Renal pelvis (tissue), 1 donor: ENCODE measurements at regions not wholly inside any gene's neighbourhood (a gene's known extent, or its start where the extent isn't known, plus 50 kb on each side); places are given as distances from the start of the nearest gene placed in this dataset.

Experiments used
- DNase-seq: peaks from one replicate; pipeline ENCODE4 v3.0.0-alpha.2; 2013

DNA sequence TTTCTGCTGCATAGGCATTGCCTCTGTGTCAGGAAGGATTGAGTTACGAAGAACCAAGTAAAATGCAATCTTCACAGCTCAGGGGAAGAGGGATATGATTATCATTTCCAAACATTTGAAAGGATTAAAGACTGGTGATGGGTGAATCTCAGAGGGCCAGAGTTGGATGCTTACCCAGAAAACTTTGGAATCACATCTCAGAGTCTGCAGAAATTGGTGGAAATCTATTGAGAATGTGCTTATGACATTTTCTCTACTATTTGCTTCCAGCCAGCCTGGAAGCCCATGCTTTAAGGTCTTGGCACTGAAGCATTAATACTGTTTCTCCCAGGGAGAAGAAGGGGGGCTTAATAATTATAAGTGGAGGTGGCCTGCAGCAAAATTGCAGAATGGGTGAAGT, 1301.4 kb upstream of the PIK3C3 start:
- no peak for DNase-seq

DNA sequence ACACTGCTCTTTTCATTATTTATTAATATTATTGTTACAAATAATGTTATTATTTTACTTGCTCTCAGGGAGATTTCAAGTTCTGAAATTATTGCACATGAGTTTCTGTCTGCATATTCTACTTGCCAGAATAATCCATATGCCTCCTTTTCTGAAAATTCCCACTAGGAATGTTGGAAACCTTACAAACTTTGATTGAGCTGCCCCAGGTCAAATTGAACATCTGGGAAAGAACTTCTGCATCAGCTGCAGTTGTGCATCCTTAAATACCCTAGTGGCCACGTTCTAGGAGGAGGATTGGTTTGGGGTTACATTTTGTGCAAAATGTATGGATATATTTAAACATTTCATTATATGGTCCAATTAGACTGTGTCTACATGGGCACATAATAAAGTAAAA, 1302.7 kb upstream of the PIK3C3 start:
- no peak for DNase-seq

DNA sequence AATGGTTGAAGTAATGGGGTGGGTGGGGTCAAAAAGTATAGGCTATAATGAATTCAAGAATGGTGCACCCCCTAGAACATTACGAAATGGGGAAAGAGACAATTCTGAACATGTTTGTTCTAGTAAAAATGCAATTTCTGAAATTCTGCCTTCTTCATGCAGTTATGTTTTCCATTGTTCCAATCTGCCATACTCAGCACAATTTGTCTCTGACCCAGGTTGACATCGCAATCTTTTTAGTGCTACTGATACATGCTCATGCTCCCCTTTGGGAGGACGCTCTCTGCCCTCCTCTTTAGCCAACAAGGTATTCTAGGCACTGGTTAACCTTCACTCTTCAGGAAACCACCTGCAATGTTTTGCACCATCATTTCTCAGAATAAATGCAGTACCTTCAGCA, 1303.9 kb upstream of the PIK3C3 start:
- DNase-seq = no peak

DNA sequence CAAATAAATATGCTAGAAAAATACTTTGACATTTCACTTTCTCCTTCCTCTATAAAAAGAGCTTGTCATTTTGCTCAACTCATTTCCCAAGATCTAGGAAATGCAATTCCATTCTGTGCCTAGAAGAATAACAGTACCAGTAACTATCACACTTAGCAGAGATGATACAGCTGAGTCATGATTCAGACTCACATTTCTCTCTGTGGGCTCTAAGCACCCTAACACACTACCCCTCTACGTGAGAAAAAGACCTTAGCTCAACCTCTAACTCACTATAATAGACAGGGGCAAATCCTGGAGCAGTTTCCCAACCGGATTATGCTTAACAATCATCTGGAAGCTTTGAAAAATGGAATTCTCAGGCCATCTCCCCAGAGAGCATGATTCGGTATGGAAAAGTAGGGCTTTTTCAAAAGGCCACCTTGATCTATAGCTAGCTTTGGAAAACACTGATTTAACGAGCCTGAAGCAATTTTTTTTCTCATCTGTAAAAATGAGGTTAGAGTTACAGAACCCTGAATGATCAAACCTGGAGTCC, 1312.3 kb upstream of the PIK3C3 start:
- no peak for DNase-seq

DNA sequence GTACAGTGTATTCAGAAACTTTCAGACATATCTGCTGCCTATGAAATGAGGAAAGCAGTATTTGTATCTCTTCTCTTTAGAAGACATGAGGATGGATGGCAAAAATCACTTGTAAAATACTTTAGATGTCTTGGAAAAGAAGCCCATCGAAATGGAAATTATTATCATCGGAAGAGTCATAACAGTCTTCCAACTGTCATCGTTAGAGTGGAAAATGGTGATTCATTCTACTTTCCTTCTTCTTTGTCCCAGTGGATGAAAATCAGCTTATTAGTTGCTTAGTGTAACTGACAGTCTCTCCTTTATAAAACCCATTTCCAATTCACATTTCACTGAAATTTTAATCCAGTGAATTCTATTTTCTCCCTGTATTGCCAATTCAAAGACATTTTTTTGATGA, 1323.7 kb upstream of the PIK3C3 start:
- DNase-seq = no peak

DNA sequence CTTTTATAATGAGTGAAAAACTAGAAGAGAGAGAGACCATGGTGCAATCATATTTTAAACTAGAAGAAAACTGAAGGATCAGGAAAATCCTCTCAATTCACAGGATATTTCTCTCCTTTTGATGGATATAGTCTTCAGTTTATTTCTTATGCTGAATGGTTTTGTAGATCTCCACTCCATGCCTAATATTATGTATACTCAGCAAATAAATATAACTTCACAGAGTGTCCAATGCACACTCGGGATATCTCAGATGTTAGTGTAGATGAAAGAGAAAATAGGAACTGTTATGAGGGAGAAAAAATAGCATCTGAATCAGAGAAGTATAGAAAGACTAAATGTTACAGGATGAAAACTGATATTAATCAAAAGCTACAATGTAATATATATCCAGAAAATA, 1324.5 kb upstream of the PIK3C3 start:
- no peak for DNase-seq

DNA sequence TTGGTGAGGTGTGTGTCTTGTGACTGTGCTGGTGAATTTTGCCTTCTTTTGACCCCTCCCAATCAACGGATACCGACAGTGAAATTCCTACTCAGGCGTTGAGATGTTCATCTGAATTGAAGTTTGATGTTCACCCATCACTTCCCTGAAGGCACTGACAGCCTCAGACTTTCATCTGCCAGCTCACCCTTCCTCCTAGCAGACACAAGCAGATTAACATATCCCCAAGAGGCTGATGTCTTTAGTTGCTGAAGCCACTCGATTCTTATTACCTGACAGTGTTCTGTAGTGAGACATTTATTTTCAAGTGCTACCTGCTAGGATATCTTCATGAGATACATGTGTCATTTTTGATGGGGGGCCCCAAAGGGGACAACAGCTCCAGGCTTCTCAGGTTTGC, 1330.1 kb upstream of the PIK3C3 start:
- DNase-seq = no peak

DNA sequence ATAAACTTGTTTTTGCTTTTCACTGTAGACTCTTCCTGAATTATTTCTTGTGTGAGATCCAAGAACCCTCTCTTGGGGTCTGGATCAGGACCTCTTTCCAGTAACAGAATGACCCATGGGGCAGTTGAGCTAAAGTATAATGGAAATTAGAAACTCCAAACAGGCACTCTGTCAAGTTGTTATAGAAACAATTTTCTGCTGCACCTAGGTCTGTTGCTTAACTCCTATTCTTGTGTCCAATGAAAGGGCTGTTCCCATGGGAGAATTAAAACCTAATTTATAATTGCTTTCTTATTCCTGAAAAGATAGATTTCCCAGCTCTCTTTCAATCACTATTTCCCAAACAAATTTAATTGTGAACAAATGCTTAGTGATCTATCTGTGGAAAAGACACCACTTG, 1341.3 kb upstream of the PIK3C3 start:
- no peak for DNase-seq

DNA sequence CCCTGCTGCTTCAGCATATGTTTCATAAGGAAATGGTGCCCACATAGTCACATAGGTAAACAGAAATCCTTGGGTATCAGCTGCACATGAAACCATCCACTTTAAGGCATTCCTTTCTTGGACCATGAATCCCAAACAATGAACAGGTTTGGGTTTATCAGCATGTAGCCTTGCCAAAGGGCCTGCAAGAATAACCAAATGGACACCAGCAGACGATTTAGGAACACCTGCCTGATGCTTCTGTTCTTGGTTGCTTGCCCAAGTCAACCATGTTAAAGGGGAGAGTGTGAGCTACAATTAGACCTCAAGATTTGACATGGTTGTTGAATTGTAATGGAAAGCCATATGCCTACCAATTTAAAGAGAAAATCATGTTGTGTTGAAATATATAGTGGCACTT, 1342.7 kb upstream of the PIK3C3 start:
- no peak for DNase-seq

DNA sequence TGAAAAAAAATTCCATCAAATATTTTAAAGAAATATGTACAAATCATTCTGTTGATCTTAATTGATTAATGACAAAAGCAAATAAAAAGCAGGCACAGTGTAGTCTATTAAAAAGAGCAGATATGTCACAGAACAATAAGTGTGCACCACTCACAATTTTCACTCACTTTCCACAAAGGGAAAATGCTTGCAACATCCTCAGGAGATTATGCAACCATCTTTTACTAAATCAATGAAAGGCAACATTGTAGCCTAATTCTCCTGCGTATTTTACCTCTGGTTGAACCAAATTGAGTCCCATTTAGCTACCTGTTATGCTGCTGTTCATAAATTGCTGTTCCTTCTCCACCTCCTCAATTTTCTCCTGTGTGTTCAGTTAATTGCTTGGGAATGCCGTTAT, 1346.8 kb upstream of the PIK3C3 start:
- DNase-seq = no peak

DNA sequence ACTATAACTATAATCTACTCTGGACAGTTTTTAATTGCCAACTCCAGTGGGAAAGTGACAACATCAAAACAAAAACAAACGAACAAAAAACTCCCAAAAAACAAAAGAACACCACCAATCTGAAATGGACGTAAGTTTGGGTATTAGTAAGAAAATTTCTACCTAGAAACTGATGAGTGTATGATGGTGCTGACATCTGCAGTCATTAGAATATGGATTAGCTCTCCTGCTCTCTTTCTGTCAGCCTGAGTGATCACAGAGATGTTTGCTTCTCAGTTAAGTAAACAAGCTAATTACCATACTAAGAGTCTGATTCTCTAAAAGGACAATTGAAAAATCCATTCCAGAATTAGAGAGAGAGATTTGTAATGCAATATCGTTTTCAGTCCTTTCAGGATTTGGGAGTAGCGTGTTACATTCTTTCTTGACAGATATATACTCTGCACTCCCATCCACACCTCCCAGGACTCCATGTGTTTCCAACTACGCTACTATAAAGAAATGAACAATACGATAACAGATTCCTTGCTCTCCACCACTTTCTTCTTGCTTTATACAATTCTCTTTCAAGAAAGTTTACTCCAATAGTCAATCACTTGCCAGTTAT, 1347.4 kb upstream of the PIK3C3 start:
- peak; percentile 17 for DNase-seq

DNA sequence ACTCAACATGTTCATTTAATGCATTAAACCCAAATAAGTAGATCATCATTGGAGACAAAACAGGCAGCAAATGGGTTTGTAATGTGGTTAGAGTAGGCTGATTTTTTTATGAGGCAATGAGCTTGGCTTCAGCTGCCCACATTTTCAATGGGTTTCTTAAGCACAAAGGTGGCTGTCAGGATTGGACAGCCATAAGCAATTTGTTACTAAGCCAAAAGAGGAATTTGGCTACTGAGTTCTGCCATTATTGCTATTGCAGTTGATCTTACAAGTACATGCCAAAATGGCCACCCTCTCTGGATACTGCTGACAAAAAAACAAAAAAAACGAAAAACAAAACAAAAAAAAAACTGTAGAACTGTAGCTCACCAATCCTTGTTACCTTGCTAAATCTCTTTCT, 1348.0 kb upstream of the PIK3C3 start:
- no peak for DNase-seq

DNA sequence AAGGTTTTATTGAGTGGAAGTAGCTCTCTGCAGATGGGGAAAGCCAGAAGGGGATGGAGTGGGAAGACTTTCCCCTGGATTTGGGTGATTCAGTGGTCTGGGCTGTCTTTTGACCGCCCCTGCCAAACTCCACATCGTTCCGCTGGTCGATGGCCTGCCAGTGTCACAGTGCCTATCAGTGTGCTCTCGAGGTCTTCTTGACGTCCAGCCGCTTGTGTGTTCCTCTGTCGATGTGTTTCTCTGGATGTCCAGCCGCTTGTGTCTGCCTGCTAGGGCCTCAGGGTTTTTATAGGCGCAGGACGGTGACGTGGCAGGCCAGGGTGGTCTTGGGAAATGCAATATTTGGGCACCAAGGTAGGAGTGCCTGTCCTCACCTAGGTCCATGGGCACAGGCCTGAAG, 1371.4 kb upstream of the PIK3C3 start:
- DNase-seq = no peak

DNA sequence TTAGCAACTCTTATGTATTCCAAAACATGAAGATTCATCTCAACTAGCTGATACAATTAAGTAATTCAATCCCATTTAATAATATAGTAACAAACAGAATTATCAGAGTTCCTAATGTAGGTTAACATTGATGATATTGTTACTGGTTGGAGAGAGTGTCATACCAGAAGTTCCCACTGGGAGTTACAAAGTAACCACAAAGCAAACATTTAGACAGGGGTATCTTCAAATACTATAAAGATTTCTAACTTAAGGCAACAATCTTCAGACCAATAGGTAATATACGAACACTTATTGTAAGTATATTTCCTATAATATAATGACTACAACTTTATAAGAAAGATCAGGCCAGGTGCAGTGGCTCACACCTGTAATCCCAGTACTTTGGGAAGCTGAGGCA, 1372.9 kb upstream of the PIK3C3 start:
- no peak for DNase-seq

DNA sequence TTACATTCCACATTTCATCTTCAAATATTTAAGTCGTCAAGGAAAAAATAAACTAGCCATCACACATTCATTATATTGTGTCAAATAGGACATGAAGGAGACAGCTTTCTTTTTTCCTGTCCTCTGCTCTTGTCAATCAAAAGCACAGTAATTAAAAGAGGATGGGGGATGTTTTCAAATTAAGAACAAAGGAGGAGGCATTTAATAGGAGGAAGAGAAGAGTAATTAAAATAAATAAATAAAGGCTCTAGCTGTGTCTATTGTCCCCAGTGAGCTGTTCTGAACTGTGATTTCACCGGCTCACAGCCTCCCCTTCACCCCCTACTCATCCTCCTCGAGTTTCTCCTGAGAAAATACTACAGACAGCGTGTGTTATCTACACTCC, 1377.1 kb upstream of the PIK3C3 start:
- no peak for DNase-seq

DNA sequence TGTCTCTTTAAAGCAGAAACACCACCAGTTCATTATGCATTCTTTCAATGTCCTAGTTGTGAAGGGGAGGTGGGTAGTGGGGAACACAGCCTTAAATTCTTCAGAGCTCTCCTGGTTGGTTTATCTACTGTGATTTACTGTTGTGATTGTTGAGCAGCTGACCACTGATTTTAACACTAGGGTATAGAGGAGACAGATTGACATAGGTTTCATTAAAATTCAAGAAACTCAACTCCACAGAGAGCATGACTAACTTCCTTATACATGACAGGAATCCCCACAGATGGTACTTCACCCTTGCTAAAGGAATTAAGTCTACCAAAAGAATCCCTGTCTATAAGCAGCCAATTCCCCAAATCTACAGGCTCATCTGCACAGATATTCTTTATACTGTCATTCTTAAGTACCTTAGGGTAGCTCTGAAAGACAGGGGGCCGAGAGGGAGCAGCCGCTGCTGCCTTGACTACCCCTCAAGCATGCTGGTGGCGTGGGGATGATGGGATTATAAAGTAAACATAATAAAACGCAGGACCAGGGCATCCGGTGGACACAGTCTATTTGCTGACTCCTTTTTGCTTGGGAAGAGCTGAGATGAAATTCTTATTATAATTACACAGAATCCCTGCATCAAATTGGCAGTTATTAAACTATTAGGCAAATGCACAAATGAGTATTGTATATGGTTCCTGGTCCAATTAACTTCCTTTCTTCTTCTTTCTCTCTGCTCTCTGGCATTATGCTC, 1377.6 kb upstream of the PIK3C3 start:
- DNase-seq = peak; percentile 12

DNA sequence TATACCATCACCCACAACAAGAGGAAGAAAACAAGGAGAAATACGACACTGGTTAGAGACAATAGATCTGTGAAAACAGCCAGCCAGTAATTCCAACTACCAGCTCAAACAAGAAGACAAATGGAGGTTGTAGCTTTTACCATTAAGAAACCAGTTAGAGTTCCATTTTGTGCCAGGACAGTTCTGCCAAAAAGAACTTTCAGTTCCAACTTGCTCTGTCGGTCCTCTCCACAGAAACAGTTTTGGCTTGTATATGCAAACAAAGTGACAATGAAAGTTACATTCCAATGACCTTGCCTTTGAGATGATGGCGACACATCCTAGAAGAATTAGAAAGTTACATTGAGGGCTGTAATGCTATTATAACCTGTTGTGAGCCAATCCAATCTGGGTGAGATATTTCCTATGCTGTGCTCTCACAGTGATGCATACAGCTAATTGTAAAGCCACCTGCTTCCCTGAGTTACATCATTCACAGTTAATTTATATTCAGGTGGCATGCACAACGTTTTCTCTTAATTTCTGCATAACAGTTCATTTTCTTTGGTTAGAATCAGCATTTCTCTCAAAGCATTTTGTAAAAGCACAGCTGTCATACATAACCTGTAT, 1378.4 kb upstream of the PIK3C3 start:
- no peak for DNase-seq

DNA sequence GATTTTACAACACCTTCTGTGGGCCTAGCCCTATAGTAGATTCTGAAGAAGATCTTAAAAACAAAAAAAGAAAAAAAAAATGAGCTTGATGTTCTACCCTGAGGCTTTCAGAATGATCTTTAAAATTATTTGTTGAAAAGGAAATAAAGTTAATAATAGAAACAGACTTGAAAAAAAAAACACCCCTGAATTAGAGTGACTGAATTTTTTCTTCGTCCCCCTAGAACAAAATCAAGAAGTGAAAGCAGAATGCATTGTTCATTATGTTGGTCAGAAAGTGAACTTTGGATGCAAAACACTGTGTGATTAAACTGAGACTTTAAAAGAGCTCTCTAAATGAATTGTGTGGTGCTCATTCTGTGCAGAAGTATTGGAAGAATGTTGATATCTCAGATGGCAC, 1384.4 kb upstream of the PIK3C3 start:
- no peak for DNase-seq

DNA sequence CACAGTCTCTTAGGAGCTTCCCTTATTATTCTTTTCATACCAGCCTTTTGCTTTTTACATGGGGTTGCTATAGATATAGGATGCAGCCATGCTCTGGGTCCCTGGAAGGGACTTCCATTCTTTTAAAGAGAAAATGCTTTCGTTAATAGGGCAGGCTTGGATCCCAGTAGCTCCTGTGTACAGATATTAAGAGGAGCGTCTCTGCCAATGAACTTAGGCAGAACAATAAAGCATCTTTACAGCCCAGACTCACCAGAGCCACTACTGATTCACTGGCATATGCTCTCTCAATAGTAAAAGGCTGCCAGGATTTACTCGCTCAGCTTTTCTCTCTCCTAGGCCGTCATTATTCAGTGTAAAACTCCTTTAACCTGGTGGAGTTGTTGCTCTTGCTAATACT, 1385.4 kb upstream of the PIK3C3 start:
- no peak for DNase-seq

DNA sequence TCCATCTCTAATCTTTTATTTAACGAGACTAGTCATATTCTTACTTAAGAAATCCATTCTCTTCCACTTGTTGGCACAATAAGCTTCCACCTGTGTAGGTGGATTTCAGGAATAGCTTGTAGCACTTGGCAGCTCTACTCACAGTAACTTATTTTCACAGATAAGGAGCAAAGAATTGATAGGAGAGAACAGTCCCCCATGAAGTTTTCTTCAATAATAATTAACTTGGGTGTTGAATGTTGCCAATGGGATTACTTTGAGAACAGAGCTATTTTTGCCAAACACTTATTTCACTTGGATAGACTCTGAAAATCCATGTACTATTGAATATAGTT, 1388.6 kb upstream of the PIK3C3 start:
- no peak for DNase-seq

DNA sequence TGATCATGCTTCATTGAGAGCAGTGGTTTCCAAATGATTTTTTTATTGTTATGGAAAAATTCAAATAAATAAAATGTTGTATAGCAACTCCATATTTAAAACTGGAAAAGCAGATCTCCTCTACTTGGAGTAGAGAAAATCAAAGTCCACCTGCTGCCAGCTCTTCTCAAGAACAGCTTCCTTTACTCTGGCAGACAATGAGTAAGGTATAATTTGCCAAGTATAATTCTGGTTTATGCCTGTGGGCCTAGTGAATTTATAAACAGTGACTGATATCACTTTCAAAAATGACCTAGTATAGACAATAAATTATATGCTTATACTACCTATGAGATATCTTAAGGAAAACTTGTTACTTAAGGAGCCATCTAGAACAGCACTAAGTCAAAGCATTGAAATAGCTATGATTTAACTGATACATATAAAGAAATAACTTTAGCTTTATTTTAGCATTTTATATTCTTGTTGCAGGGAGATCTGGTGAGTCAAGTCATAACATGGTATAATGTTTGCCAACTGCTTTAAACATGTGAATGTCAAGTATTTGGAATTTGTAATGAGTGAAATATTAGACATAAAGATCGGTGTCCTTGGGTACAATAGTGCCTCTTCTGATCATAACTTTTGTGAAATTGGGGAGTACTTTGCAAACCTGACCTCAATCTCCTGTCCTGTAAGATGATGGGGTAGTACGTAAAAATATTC, 1389.1 kb upstream of the PIK3C3 start:
- DNase-seq = no peak

DNA sequence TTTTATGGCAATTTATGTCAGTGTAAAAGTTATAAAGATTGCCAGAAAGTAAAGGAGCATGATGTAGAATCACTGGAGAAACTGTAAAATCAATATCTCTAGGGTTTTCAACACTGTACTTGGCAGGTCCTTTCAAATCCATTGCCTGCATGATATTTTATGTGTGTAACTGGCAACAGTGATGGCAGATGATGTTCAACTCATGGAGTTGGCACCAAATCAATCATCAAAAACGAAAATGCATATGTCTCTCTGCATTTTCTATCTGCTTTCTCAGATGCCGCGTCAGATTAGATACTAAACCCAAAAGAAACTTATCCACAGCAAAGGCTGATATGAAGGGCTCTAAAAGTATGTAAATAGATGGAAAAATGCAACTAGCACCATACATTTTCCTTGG, 1395.5 kb upstream of the PIK3C3 start:
- no peak for DNase-seq
